IMR-90 (cell line): ENCODE measurements at regions not wholly inside any gene's neighbourhood (a gene's known extent, or its start where the extent isn't known, plus 50 kb on each side); places are given as distances from the start of the nearest gene placed in this dataset.

Experiments used
- ATAC-seq: fragments of 200-7000 bp; cut with Tn5 transposase; 2 replicates; pipeline ENCODE4 v1.9.1; 2020; ENCODE audit warnings: low read depth, mild to moderate bottlenecking, moderate library complexity
- BruUV-seq: library from RNA; stranded (reverse); fragments of 400-500 nt; replicated peaks from 2 replicates; lab custom pipeline; 2021; lab: Mats Ljungman, UMichigan
- CTCF ChIA-PET: fragments of 300-600 bp; formaldehyde crosslinking; extraction: SDS; loops from one replicate; lab custom pipeline; 2021; ENCODE audit warnings: antibody characterized with exemption; lab: Yijun Ruan, JAX
- POLR2A ChIA-PET: fragments of 300-600 bp; sonication (Branson Sonifier 250); formaldehyde crosslinking; loops from one replicate; lab custom pipeline; 2022; ENCODE audit warnings: antibody characterized with exemption; ENCODE audit not compliant: unreplicated experiment; lab: Charles Lee
- DNase-seq: peaks from one replicate; pipeline ENCODE4 v3.0.0; 2013
- H2AFZ ChIP-seq: replicated peaks from 2 replicates; pipeline ENCODE3; 2013; ENCODE audit warnings: low read length, mild to moderate bottlenecking; ENCODE audit not compliant: poor library complexity
- H2AK5ac ChIP-seq: 2 replicates; pipeline ENCODE4 v1.6.1; 2013; ENCODE audit warnings: low read depth, low read length, inconsistent platforms
- H2AK9ac ChIP-seq: replicated peaks from 2 replicates; pipeline ENCODE3; 2013; ENCODE audit warnings: mild to moderate bottlenecking, low read depth, low read length, moderate library complexity; ENCODE audit not compliant: poor library complexity
- H2BK120ac ChIP-seq: 2 replicates; pipeline ENCODE4 v1.6.1; 2013; ENCODE audit warnings: low read depth, low read length, inconsistent platforms
- H2BK15ac ChIP-seq: 3 replicates; pipeline ENCODE4 v1.6.1; 2013; ENCODE audit warnings: low read depth, low read length, inconsistent platforms
- H2BK20ac ChIP-seq: 2 replicates; pipeline ENCODE4 v1.6.1; 2013; ENCODE audit warnings: low read depth, mild to moderate bottlenecking, inconsistent platforms, low read length, moderate library complexity
- H2BK5ac ChIP-seq: 2 replicates; pipeline ENCODE4 v1.6.1; 2013; ENCODE audit warnings: mild to moderate bottlenecking, low read depth, low read length, inconsistent platforms; ENCODE audit not compliant: poor library complexity, severe bottlenecking
- H3K14ac ChIP-seq: replicated peaks from 2 replicates; pipeline ENCODE4 v1.6.1; 2013; ENCODE audit warnings: low read depth, low read length, inconsistent platforms
- H3K18ac ChIP-seq: 2 replicates; pipeline ENCODE4 v1.6.1; 2013; ENCODE audit warnings: low read depth, low read length, control low read depth
- H3K23ac ChIP-seq: 2 replicates; pipeline ENCODE4 v1.6.1; 2013; ENCODE audit warnings: low read depth, low read length, inconsistent platforms
- H3K27ac ChIP-seq: 2 replicates; pipeline ENCODE4 v1.5.1; 2013; ENCODE audit warnings: mild to moderate bottlenecking, control low read depth, low read length; ENCODE audit not compliant: insufficient read depth
- H3K27me3 ChIP-seq: 2 replicates; pipeline ENCODE4 v1.6.1; 2013; ENCODE audit warnings: low read length; ENCODE audit not compliant: control insufficient read depth, insufficient read depth
- H3K36me3 ChIP-seq: 2 replicates; pipeline ENCODE4 v1.6.1; 2013; ENCODE audit warnings: low read length, mixed read lengths; ENCODE audit not compliant: control insufficient read depth, insufficient read depth
- H3K4ac ChIP-seq: 2 replicates; pipeline ENCODE4 v1.6.1; 2013; ENCODE audit warnings: low read depth, low read length, inconsistent platforms
- H3K4me1 ChIP-seq: 2 replicates; pipeline ENCODE4 v1.6.1; 2013; ENCODE audit warnings: low read length, mixed read lengths; ENCODE audit not compliant: control insufficient read depth, insufficient read depth
- H3K4me2 ChIP-seq: 2 replicates; pipeline ENCODE4 v1.6.1; 2013; ENCODE audit warnings: low read depth, mild to moderate bottlenecking, control low read depth, low read length, moderate library complexity
- H3K4me3 ChIP-seq: 2 replicates; pipeline ENCODE4 v1.5.1; 2013; ENCODE audit warnings: low read depth, mild to moderate bottlenecking, control low read depth, low read length, moderate library complexity; ENCODE audit not compliant: insufficient read depth
- H3K56ac ChIP-seq: 2 replicates; pipeline ENCODE4 v1.6.1; 2013; ENCODE audit warnings: low read length, inconsistent platforms; ENCODE audit not compliant: insufficient read depth; ENCODE audit errors: extremely low read depth
- H3K79me1 ChIP-seq, 2 experiments: 2 replicates each; pipeline ENCODE4 v1.6.1; 2013; ENCODE audit warnings: low read length in 2 of 2, inconsistent platforms in 1 of 2, low read depth in 1 of 2
- H3K9ac ChIP-seq: 2 replicates; pipeline ENCODE4 v1.6.1; 2013; ENCODE audit warnings: low read depth, low read length, control low read depth
- H3K9me1 ChIP-seq: 2 replicates; pipeline ENCODE4 v1.6.1; 2013; ENCODE audit warnings: low read length, inconsistent platforms; ENCODE audit not compliant: insufficient read depth
- H3K9me3 ChIP-seq: 2 replicates; pipeline ENCODE4 v1.6.1; 2013; ENCODE audit warnings: low read length; ENCODE audit not compliant: control insufficient read depth, insufficient read depth
- H4K20me1 ChIP-seq: 2 replicates; pipeline ENCODE4 v1.6.1; 2013; ENCODE audit warnings: low read length, inconsistent platforms; ENCODE audit not compliant: insufficient read depth
- H4K5ac ChIP-seq: 2 replicates; pipeline ENCODE4 v1.6.1; 2013; ENCODE audit warnings: mild to moderate bottlenecking, low read depth, low read length, control low read depth
- H4K8ac ChIP-seq, 2 experiments: 2 replicates each; pipeline ENCODE4 v1.6.1; 2013; ENCODE audit warnings: low read depth in 2 of 2, low read length in 2 of 2, control low read depth in 1 of 2, inconsistent platforms in 1 of 2
- H4K91ac ChIP-seq: 2 replicates; pipeline ENCODE4 v1.6.1; 2013; ENCODE audit warnings: low read depth, low read length, inconsistent platforms; ENCODE audit not compliant: insufficient read depth
- BHLHE40 ChIP-seq: fragments of 150-350 bp; IDR thresholded peaks from 2 replicates; pipeline ENCODE4 v1.6.1; 2016; ENCODE audit warnings: mild to moderate bottlenecking, low read depth, low read length
- CTCF ChIP-seq: conservative IDR thresholded peaks from 2 replicates; pipeline ENCODE4 v1.5.1; 2012; ENCODE audit warnings: mild to moderate bottlenecking, low read depth, low read length, improper control_type of control experiment
- MXI1 ChIP-seq: IDR thresholded peaks from 2 replicates; pipeline ENCODE4 v1.6.1; 2012; ENCODE audit warnings: low read depth, mild to moderate bottlenecking, low read length, moderate library complexity, borderline replicate concordance
- POLR2A ChIP-seq: IDR thresholded peaks from 2 replicates; pipeline ENCODE4 v1.6.1; 2012; ENCODE audit warnings: mild to moderate bottlenecking, low read depth, low read length
- dilution Hi-C: fragments of 300-500 bp; cut with HindIII; formaldehyde crosslinking; loops from one replicate; pipeline ENCODE4 v1.14.3; 2018; ENCODE audit warnings: low sequenced_read_pairs; ENCODE audit not compliant: unreplicated experiment
- in situ Hi-C: fragments of 300-500 bp; cut with MboI; formaldehyde crosslinking; loops from 3 replicates; pipeline ENCODE4 v1.14.3; 2019; ENCODE audit warnings: low sequenced_read_pairs, inconsistent platforms, mixed read lengths
- intact Hi-C: fragments of 100-400 bp; cut with micrococcal nuclease; formaldehyde crosslinking; loops from 2 replicates; pipeline ENCODE4 v1.10.0; 2022
- TF ChIP-seq, protein P1 (sequence below): fragments of 150-350 bp; IDR thresholded peaks from 2 replicates; pipeline ENCODE4 v1.6.1; 2016; ENCODE audit warnings: low read depth, mild to moderate bottlenecking, low read length, moderate library complexity, borderline replicate concordance

DNA sequence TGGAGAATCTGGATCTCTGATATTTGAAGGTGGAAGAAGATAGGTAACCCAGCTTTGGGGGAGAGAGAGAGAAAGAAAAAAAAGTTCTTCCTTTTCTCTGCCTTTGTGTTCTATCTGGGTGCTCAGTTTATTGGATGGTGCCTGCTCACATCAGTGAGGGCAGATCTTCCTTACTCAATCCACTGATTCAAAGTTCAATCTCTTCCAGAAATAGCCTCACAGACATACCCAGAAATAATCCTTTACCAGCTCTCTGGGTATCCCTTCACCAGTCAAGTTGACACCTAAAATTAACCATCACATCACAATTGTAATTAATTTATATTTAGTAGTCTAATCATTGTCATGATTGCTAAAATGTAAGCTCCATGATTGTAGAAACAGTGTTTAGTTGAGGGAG lies 189.1 kb downstream of the EPM2A start:
- H3K9me1 ChIP-seq, result no peaks in the 10 kb centered on the region; the same call in 1 of the 2 replicates
- H3K14ac ChIP-seq, result no peak overlapping the region
- H3K27ac ChIP-seq, result no peak overlapping the region
- H2AFZ ChIP-seq, result no peak overlapping the region
- H2BK120ac ChIP-seq, result no peak overlapping the region
- no peak overlapping the region for H3K56ac ChIP-seq
- no peak overlapping the region for H2BK15ac ChIP-seq
- BruUV-seq, result no TSS peak
- H4K91ac ChIP-seq, result no peak overlapping the region
- H4K8ac ChIP-seq, result no peak overlapping the region
- H3K4ac ChIP-seq, result no peak overlapping the region
- ChIA-PET POLR2A (no interaction called here), CTCF (interaction anchor here (0.7 kb wide), 1 partner anchor 10 kb away, joined by 4 read pairs; no protein-coding TSS in a partner anchor)
- no peak for ATAC-seq
- no peak overlapping the region for H4K5ac ChIP-seq
- H4K20me1 ChIP-seq, result no peaks in the 10 kb centered on the region
- no peak overlapping the region for H3K4me3 ChIP-seq
- no peak overlapping the region for H2AK5ac ChIP-seq
- H3K4me1 ChIP-seq, result no peaks in the 10 kb centered on the region; the same call in 1 of the 2 replicates
- H3K4me2 ChIP-seq, result no peak overlapping the region
- no peaks in the 10 kb centered on the region for H3K79me1 ChIP-seq
- H2BK20ac ChIP-seq, result no peak overlapping the region
- no peak overlapping the region for H3K18ac ChIP-seq
- no peak overlapping the region for H3K23ac ChIP-seq
- H3K36me3 ChIP-seq, result no peaks in the 10 kb centered on the region
- H3K9me3 ChIP-seq, result no peaks in the 10 kb centered on the region
- no peak overlapping the region for H2AK9ac ChIP-seq
- intact Hi-C loops (no loop called here), in situ Hi-C loops (no loop called here), dilution Hi-C loops (no loop called here)
- H2BK5ac ChIP-seq, result no peak overlapping the region
- H3K27me3 ChIP-seq, result no peaks in the 10 kb centered on the region
- no peak for DNase-seq
- no peak overlapping the region for H3K9ac ChIP-seq
- TF ChIP-seq, protein P1, sequence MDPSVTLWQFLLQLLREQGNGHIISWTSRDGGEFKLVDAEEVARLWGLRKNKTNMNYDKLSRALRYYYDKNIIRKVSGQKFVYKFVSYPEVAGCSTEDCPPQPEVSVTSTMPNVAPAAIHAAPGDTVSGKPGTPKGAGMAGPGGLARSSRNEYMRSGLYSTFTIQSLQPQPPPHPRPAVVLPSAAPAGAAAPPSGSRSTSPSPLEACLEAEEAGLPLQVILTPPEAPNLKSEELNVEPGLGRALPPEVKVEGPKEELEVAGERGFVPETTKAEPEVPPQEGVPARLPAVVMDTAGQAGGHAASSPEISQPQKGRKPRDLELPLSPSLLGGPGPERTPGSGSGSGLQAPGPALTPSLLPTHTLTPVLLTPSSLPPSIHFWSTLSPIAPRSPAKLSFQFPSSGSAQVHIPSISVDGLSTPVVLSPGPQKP, result no peak
- no peak for TF ChIP-seq POLR2A
- no peak for TF ChIP-seq MXI1
- TF ChIP-seq BHLHE40, result no peak
- TF ChIP-seq CTCF, result no peak
